HCT116 (cell line): ENCODE measurements at regions not wholly inside any gene's neighbourhood (a gene's known extent, or its start where the extent isn't known, plus 50 kb on each side); places are given as distances from the start of the nearest gene placed in this dataset.

Experiments used
- ATAC-seq: fragments of 200-7000 bp; cut with Tn5 transposase; 2 replicates; pipeline ENCODE4 v1.9.1; 2020; ENCODE audit warnings: mild to moderate bottlenecking, moderate library complexity
- BruUV-seq: library from RNA; stranded (reverse); fragments of 400-500 nt; replicated peaks from 2 replicates; lab custom pipeline; 2021; lab: Mats Ljungman, UMichigan
- CTCF ChIA-PET: fragments of 300-600 bp; sonication (Branson Sonifier 250); formaldehyde crosslinking; loops from one replicate; lab custom pipeline; 2021; ENCODE audit warnings: antibody characterized with exemption; lab: Charles Lee
- POLR2A ChIA-PET: fragments of 300-600, 350-600 bp; sonication (Branson Sonifier 250); formaldehyde crosslinking; loops from one replicate; lab custom pipeline; 2021; ENCODE audit warnings: antibody characterized with exemption; lab: Charles Lee
- RAD21 ChIA-PET, 2 experiments: fragments of 300-600 bp; sonication (Branson Sonifier 250); formaldehyde crosslinking; loops; one replicate each; lab custom pipeline; 2023; ENCODE audit warnings: low total read pairs in 2 of 2; ENCODE audit not compliant: uncharacterized antibody in 2 of 2, unreplicated experiment in 2 of 2, low non-redundant PET in 1 of 2; lab: Charles Lee
- DNase-seq: peaks from one replicate; pipeline ENCODE4 v3.0.0-alpha.2; 2010; ENCODE audit warnings: low read depth, low spot score
- H2AFZ ChIP-seq: fragments of 200-600 bp; shearing (Covaris generic), sonication (generic); 2 replicates; pipeline ENCODE4 v1.6.1; 2017; ENCODE audit warnings: low read depth, mixed run types, mixed read lengths, antibody characterized with exemption, low read length; ENCODE audit not compliant: poor library complexity, severe bottlenecking
- H3K27ac ChIP-seq: 2 replicates; pipeline ENCODE4 v1.5.1; 2012; ENCODE audit warnings: low read depth, low read length
- H3K27me3 ChIP-seq: fragments of 200-600 bp; sonication (generic); 2 replicates; pipeline ENCODE4 v1.6.1; 2016; ENCODE audit warnings: mixed run types, low read length, mixed read lengths; ENCODE audit not compliant: insufficient read depth
- H3K36me3 ChIP-seq, 2 experiments: fragments of 200-500 bp in 1 of 2; fragments of 200-600 bp in 1 of 2; sonication (Bioruptor generic) in 1 of 2; sonication (generic) in 1 of 2; 2 replicates each; pipeline versions ENCODE4 v1.5.1 to v1.6.1; 2014 to 2016; ENCODE audit warnings: low read length in 2 of 2, inconsistent platforms in 1 of 2, mixed read lengths in 1 of 2, mixed run types in 1 of 2; ENCODE audit not compliant: insufficient read depth in 2 of 2, control insufficient read depth in 1 of 2
- H3K4me1 ChIP-seq, 2 experiments: fragments of 200-600 bp in 1 of 2; sonication (generic) in 1 of 2; 2 replicates each; pipeline versions ENCODE4 v1.5.1 to v1.6.1; 2012 to 2017; ENCODE audit warnings: low read length in 2 of 2, inconsistent platforms in 1 of 2, mild to moderate bottlenecking in 1 of 2, mixed read lengths in 1 of 2, mixed run types in 1 of 2, moderate library complexity in 1 of 2; ENCODE audit not compliant: insufficient read depth in 2 of 2, control insufficient read depth in 1 of 2
- H3K4me2 ChIP-seq: fragments of 200-600 bp; sonication (generic); 2 replicates; pipeline ENCODE4 v1.6.1; 2017; ENCODE audit warnings: mixed run types, low read length, mixed read lengths
- H3K4me3 ChIP-seq, 2 experiments: fragments of 200-600 bp in 1 of 2; sonication (generic) in 1 of 2; replicated peaks in 1 of 2; 2 replicates each; pipeline ENCODE4 v1.5.1; 2011 to 2016; ENCODE audit warnings: low read length in 2 of 2, control low read depth in 1 of 2, low read depth in 1 of 2, mild to moderate bottlenecking in 1 of 2, mixed read lengths in 1 of 2, mixed run types in 1 of 2
- H3K79me2 ChIP-seq: fragments of 200-600 bp; sonication (generic); 2 replicates; pipeline ENCODE4 v1.6.1; 2017; ENCODE audit warnings: mild to moderate bottlenecking, mixed run types, low read length, moderate library complexity, mixed read lengths; ENCODE audit not compliant: insufficient read depth
- H3K9ac ChIP-seq: fragments of 200-600 bp; sonication (generic); 2 replicates; pipeline ENCODE4 v1.6.1; 2016; ENCODE audit warnings: low read length, mixed read lengths
- H3K9me2 ChIP-seq: fragments of 200-600 bp; sonication (generic), shearing (Covaris generic); 2 replicates; pipeline ENCODE4 v1.6.1; 2017; ENCODE audit warnings: mixed run types, mild to moderate bottlenecking, moderate library complexity; ENCODE audit not compliant: insufficient read depth
- H3K9me3 ChIP-seq, 2 experiments: fragments of 200-500 bp in 1 of 2; fragments of 200-600 bp in 1 of 2; sonication (Bioruptor generic) in 1 of 2; sonication (generic) in 1 of 2; 2 replicates each; pipeline ENCODE4 v1.6.1; 2014 to 2017; ENCODE audit warnings: low read length in 2 of 2, mixed read lengths in 2 of 2, inconsistent platforms in 1 of 2, low read depth in 1 of 2, mild to moderate bottlenecking in 1 of 2, mixed run types in 1 of 2, moderate library complexity in 1 of 2; ENCODE audit not compliant: control insufficient read depth in 1 of 2, insufficient read depth in 1 of 2
- H4K20me1 ChIP-seq: fragments of 200-600 bp; sonication (generic), shearing (Covaris generic); 2 replicates; pipeline ENCODE4 v1.6.1; 2017; ENCODE audit warnings: mixed run types, mild to moderate bottlenecking, moderate library complexity; ENCODE audit not compliant: insufficient read depth
- CBX3 ChIP-seq: IDR thresholded peaks from 2 replicates; pipeline ENCODE4 v1.6.1; 2012; ENCODE audit warnings: low read depth
- EGR1 ChIP-seq: IDR thresholded peaks from 2 replicates; pipeline ENCODE4 v1.6.1; 2012; ENCODE audit warnings: low read depth
- ELF1 ChIP-seq: IDR thresholded peaks from 2 replicates; pipeline ENCODE4 v1.6.1; 2012; ENCODE audit warnings: low read depth, borderline replicate concordance
- EZH2 ChIP-seq: fragments of 200-600 bp; sonication (generic); IDR thresholded peaks from 2 replicates; pipeline ENCODE4 v1.6.1; 2017; ENCODE audit warnings: antibody characterized with exemption, mixed run types
- EZH2phosphoT487 ChIP-seq: fragments of 200-600 bp; IDR thresholded peaks from 2 replicates; pipeline ENCODE4 v1.6.1; 2018; ENCODE audit warnings: antibody characterized with exemption, borderline replicate concordance
- JUND ChIP-seq: IDR thresholded peaks from 2 replicates; pipeline ENCODE4 v1.6.1; 2012
- POLR2AphosphoS5 ChIP-seq: IDR thresholded peaks from 2 replicates; pipeline ENCODE4 v1.6.1; 2011; ENCODE audit warnings: mild to moderate bottlenecking, low read depth, low read length, moderate library complexity
- RAD21 ChIP-seq: IDR thresholded peaks from 2 replicates; pipeline ENCODE4 v1.6.1; 2012; ENCODE audit warnings: low read depth, mild to moderate bottlenecking
- SRF ChIP-seq: IDR thresholded peaks from 2 replicates; pipeline ENCODE4 v1.6.1; 2012; ENCODE audit warnings: low read depth
- YY1 ChIP-seq: IDR thresholded peaks from 2 replicates; pipeline ENCODE4 v1.6.1; 2011; ENCODE audit warnings: low read length, low read depth, moderate library complexity, mild to moderate bottlenecking; ENCODE audit not compliant: insufficient replicate concordance; ENCODE audit errors: extremely low read depth
- ZNF274 ChIP-seq: fragments of 200-500 bp; sonication (Bioruptor generic); IDR thresholded peaks from 2 replicates; pipeline ENCODE4 v1.6.1; 2014; ENCODE audit warnings: mild to moderate bottlenecking, low read depth, low read length, inconsistent platforms
- intact Hi-C: fragments of 100-400 bp; cut with micrococcal nuclease; formaldehyde crosslinking; loops from 2 replicates; pipeline ENCODE4 v1.10.0; 2022
- TF ChIP-seq, protein P1 (sequence below): IDR thresholded peaks from 2 replicates; pipeline ENCODE4 v1.6.1; 2011; ENCODE audit warnings: mild to moderate bottlenecking, low read length, moderate library complexity; ENCODE audit not compliant: insufficient replicate concordance; ENCODE audit errors: extremely low read depth
- TF ChIP-seq, protein P2 (sequence below): IDR thresholded peaks from 2 replicates; pipeline ENCODE4 v1.6.1; 2012

DNA sequence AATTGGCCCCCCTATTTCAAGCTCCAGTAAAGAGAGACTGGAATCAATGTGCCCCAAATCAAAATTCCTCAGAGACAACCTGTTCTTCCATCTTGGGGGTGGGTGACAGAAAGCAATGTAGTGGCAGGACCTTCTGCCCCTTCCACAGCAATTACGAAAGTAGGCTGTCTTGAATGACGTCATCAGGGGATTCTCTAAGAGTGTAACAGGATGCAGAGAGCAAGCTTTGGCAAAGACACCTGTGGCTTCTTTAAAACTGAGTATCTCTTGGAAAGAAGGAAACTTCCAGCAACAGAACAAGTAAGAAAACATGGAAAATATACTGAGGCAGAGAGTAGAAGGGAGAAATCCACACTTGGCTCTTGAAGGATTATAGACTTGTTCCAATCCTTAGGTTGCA, 247.6 kb upstream of the PDE4D start:
- intact Hi-C loops: no loop called here
- H3K27ac ChIP-seq: no peak overlapping the region
- H3K9me2 ChIP-seq: no peaks in the 10 kb centered on the region
- TF ChIP-seq, protein P1, sequence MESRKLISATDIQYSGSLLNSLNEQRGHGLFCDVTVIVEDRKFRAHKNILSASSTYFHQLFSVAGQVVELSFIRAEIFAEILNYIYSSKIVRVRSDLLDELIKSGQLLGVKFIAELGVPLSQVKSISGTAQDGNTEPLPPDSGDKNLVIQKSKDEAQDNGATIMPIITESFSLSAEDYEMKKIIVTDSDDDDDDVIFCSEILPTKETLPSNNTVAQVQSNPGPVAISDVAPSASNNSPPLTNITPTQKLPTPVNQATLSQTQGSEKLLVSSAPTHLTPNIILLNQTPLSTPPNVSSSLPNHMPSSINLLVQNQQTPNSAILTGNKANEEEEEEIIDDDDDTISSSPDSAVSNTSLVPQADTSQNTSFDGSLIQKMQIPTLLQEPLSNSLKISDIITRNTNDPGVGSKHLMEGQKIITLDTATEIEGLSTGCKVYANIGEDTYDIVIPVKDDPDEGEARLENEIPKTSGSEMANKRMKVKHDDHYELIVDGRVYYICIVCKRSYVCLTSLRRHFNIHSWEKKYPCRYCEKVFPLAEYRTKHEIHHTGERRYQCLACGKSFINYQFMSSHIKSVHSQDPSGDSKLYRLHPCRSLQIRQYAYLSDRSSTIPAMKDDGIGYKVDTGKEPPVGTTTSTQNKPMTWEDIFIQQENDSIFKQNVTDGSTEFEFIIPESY: no peak
- no peak for TF ChIP-seq YY1
- no peak for TF ChIP-seq SRF
- no peak overlapping the region for H3K4me3 ChIP-seq
- BruUV-seq: no TSS peak
- no peaks in the 10 kb centered on the region for H3K9me3 ChIP-seq
- ATAC-seq: no peak
- no peak for DNase-seq
- ChIA-PET POLR2A (no interaction called here), CTCF (no interaction called here), RAD21 (no interaction called here)
- H2AFZ ChIP-seq: no peak overlapping the region
- no peaks in the 10 kb centered on the region for H3K79me2 ChIP-seq
- H3K36me3 ChIP-seq: no peaks in the 10 kb centered on the region
- no peaks in the 10 kb centered on the region for H3K27me3 ChIP-seq
- H3K4me1 ChIP-seq: no peaks in the 10 kb centered on the region
- no peaks in the 10 kb centered on the region for H4K20me1 ChIP-seq
- no peak overlapping the region for H3K9ac ChIP-seq
- H3K4me2 ChIP-seq: no peak overlapping the region

DNA sequence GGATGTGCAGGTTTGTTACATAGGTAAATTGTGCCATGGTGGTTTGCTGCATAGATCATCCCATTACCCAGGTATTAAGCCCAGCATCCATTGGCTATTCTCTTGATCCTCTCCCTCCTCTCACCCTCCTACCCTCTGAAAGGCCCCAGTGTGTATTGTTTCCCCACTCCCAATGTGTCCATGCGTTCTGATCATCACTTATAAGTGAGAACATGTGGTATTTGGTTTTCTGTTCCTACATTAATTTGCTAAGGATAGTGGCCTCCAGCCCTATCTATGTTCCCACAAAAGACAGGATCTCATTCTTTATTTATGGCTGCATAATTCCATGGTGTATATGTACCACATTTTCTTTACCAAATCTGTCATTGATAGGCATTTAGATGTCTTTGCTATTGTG, 243.3 kb upstream of the PDE4D start:
- H3K36me3 ChIP-seq: no peaks in the 10 kb centered on the region
- no peak overlapping the region for H3K27ac ChIP-seq
- H4K20me1 ChIP-seq: no peaks in the 10 kb centered on the region
- no peaks in the 10 kb centered on the region for H3K27me3 ChIP-seq
- DNase-seq (no peak), ATAC-seq (no peak)
- TF ChIP-seq EZH2phosphoT487 (no peak), ZNF274 (no peak), ELF1 (no peak), CBX3 (no peak), RAD21 (no peak), YY1 (no peak), JUND (no peak), SRF (no peak), POLR2AphosphoS5 (no peak), EZH2 (no peak), EGR1 (no peak)
- TF ChIP-seq, protein P1: no peak
- TF ChIP-seq, protein P2, sequence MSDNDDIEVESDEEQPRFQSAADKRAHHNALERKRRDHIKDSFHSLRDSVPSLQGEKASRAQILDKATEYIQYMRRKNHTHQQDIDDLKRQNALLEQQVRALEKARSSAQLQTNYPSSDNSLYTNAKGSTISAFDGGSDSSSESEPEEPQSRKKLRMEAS: no peak
- H3K4me2 ChIP-seq: no peak overlapping the region
- no peaks in the 10 kb centered on the region for H3K79me2 ChIP-seq
- ChIA-PET RAD21 (no interaction called here), POLR2A (no interaction called here), CTCF (no interaction called here)
- no peak overlapping the region for H3K4me3 ChIP-seq
- intact Hi-C loops: no loop called here
- H3K9me2 ChIP-seq: no peaks in the 10 kb centered on the region
- H3K9ac ChIP-seq: no peak overlapping the region
- H3K4me1 ChIP-seq: no peaks in the 10 kb centered on the region
- no peak overlapping the region for H2AFZ ChIP-seq
- no TSS peak for BruUV-seq
- H3K9me3 ChIP-seq: no peaks in the 10 kb centered on the region
